HG02970 (cell line): ENCODE measurements at regions not wholly inside any gene's neighbourhood (a gene's known extent, or its start where the extent isn't known, plus 50 kb on each side); places are given as distances from the start of the nearest gene placed in this dataset.

Experiments used
- ATAC-seq: cut with Tn5 transposase; IDR thresholded peaks from one replicate; pipeline ENCODE4 v1.9.1; 2021; ENCODE audit warnings: mild to moderate bottlenecking, moderate library complexity, moderate number of reproducible peaks; ENCODE audit not compliant: unreplicated experiment, low FRiP score

DNA sequence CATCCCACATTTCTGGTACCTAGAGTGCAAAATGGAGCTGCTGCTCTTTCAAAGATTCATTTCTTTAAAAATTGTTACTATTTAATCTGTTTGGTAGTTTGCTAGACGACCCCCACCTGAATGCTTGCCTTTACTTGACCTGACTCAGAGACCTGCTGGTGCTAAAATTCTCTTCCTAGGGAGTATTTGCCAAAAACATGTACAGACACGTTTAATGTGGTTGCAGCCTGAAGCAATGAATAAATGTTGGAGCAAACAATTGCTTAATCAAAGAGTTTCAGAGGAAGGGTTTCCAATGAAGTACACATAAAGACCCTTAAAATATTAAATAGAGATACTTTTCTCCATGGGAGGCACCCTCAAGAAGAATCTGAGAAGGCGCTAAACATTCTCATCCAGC, 734.4 kb downstream of the CBLN2 start:
- no peak for ATAC-seq

DNA sequence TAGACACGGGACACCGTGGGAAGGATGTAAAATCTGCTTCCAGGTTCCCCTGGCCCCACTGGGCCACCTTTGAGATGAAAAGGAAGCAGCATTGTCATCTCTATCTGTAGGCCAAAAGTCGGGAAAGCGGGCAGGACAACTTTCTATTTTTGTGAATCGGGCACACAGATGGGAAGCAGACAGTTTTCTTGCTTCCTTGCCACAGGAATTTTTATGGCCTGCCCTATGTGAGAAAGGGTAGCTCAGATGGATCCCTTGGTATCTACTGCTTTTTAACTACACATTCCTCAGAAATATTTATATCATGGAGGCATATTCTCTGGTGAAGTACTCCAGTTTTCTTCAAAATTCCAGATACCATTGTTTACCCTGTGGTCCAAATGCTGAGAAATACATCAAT, 735.5 kb downstream of the CBLN2 start:
- ATAC-seq, result no peak

DNA sequence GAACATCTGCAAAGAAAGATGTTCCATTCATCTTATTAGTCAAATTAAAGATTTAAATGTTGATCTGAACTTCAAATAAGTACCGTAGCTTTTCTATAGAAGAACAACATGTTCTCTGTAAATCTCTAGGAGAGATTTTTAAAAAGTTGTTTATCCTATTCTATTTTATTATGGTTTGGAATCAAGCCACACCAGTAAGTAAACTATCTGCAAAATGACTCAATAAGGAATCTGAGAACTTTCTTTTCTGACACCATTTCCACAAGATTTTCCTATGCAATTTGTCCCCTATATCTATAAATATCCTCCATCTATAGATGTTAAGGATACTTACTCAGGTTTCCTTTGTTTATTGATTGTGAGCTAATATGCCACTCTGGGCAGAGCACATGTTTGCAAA, 736.6 kb downstream of the CBLN2 start:
- no peak for ATAC-seq

DNA sequence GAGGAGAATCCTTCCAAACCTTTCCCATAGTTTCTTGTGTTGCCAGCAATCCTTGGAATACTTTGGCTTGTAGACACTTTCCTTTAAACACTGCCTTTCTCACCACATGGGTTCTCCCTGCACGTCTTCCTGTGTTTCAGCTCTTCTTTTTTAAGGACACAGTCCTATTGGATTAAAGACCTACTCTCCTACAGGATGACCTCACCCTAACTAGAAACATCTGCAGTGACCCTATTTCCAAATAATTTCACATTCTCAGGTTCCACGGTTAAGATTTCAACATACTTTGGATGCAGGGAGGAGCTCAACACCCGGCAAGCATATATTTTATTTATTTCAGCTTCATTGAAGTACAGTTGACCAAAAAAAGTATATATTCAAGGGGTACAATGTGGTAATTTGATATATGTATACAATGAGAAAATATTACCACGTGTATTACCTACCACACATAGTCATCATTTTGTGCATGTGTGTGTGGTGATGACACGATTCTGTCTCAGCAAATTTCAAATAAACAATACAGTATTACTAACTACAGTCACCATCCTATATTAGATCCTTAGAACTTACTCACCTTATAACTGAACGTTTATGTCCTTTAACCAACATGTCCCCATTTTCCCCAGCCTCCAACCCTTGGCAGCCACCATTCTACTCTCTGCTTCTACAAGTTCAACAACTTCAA, 745.0 kb downstream of the CBLN2 start:
- ATAC-seq, result no peak

DNA sequence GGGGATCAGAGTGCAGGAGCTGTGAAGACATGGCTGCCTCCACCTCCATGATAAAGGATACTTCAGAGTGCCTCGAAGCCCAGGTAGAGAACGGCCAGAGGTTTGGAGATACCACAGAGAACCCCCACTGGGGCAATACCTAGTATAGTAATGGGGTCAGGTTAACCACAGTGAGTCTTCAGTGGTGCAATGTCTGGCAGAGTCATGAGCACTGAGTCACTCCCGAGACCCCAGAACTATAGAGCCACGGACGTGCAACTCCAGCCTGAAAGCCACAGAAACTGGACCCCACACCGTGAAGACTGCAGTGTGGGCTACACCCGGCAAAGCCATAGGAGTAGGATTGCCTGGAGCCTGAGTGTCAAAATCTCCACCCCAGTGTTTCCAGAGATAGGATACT, 746.6 kb downstream of the CBLN2 start:
- ATAC-seq, result no peak

DNA sequence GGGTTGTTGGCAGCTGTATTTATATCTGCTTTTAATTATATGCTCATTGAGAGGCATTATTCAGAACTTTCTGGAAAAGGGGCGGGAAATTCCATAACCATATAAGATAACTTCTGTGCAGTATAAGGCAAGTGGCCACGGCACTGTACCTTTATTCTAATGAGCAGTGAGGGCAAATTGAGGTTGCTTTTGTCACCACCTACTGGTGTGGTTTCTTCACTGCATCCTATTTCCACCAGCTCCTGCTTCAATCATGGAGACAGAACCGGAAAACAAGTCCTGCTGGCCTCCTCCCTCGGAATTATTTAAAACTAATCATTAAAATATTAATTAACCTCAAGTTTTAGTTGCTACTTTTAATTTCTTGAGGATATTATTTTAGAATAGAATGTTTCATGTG, 759.4 kb downstream of the CBLN2 start:
- no peak for ATAC-seq

DNA sequence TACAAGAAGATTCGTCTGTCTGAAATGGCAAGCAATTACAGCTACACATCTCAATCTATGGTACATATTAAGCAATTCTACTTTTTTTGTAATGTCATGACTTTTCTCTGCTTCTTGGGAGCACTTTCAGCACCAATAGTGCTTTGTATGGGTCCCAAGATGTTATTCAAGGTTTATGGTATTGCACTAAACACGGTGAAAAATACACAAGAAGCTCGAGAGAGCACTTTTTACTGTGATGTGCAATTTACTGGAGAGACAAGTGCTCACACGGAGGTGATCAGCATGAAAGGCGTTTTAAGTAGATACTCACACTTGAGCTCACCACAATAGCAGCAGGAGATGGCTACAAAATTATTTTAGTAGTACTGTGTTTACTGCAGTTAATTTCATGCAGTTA, 783.6 kb downstream of the CBLN2 start:
- no peak for ATAC-seq

DNA sequence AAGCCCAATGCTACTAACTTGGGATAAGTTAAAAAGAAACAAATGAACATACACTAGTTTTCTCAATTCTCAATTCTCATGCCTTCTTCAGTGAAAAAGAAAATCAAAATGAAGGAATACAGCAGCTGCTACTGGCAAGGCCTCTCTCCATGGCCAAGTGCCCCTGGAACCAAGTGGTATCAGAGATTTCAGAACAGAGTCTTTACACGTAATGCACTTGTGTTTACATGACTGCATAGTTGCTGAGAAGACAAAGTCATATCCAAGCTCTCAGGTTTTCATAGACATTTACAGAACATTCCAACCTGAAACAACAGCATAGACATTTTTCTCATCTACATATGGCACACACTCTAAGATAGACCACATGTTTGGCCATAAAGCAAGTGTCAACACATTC, 789.9 kb downstream of the CBLN2 start:
- ATAC-seq, result no peak

DNA sequence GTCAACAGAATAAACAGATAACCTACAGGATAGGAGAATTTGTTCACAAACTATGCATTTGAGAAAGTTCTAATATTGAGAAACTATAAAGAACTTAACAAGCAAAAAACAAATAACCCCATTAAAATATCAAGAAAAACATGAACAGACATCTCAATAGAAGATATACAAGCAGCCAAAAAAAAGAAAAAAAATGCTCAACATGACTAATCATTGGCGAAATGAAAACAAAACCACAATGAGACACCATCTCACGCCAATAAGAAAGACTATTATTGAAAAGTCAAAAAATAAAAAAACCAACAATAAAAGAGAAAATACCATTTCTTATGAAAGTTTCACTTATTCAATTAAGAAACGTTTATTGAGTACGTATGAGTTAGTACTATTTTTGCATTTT, 800.5 kb downstream of the CBLN2 start:
- no peak for ATAC-seq

DNA sequence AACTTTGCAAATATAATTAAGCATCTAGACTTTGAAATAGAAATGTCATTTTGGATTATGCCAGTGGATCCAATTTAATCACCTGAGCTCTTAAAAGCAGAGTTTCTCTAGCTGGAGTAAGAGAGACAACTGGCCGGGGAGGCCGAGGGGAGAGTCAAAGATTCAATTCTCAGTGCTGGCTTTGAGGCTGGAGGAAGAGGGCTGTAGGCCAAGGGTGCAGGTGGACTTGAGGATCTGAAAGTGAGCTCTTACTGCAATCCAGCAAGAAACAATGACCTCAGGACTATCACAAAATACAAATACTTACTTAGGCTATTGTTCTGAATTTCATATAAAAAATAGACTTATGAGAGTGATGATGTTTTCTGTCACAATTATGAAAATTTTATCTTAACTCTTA, 814.5 kb downstream of the CBLN2 start:
- no peak for ATAC-seq

DNA sequence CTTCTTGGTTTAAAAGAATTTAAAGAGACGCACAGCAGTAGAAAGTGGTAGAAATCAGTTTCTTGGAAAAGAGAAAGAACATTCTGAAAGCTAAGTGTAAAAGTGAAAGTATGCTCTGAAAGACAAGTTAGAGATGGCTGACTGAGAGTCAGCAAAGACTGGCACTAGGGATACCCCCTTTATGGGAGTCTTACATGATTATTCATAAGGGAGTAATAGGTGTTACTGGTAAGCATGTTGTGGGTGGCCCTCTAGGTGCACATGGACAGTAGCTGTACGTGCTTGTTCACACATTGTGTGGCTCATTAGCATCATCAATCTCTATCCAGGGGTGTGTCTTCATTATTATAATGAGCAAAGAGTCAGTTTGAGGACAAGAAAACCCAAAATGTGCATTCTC, 816.2 kb downstream of the CBLN2 start:
- no peak for ATAC-seq

DNA sequence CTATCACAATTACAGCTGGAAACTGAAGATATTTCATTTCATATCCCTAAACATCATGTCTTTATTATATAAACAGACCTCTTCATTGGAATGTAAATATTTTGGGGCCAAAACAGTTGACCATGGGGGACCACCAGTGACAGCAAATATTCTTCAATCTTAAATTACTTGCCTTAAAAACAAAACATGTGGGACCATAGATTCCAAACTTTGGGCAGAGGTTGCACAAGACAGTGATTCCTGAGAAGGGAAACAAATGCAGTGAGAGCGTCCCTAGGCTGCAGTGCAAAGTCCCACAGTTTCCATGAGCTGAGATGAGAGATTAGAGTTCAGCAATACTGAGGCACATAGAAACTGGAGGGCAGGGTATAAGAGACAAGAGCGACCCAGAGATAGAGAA, 818.9 kb downstream of the CBLN2 start:
- ATAC-seq, result no peak

DNA sequence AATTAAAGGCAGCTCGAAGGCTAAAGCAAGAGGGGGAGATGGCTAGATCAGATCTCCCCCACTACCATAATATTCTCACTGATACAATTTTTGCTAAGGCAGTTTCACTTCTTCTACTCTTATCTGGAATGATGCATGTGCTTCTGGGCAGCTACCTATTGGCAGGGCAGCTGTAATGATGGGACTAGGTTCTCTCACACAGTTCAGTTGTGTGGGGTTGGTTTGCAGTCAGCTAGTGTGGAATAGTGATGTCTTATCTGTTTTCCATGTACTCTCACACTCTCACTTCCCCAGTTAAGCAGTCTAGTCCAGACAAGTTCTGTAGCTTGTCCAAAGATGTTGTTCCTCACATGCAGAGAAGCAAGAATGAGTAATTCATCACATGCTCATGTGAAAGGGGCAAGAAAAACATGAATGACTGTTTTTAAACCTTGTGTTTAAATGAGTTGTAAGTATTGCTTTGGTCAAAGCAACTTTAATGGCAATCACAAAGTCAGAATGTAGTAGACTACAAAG, 836.1 kb downstream of the CBLN2 start:
- ATAC-seq, result no peak

DNA sequence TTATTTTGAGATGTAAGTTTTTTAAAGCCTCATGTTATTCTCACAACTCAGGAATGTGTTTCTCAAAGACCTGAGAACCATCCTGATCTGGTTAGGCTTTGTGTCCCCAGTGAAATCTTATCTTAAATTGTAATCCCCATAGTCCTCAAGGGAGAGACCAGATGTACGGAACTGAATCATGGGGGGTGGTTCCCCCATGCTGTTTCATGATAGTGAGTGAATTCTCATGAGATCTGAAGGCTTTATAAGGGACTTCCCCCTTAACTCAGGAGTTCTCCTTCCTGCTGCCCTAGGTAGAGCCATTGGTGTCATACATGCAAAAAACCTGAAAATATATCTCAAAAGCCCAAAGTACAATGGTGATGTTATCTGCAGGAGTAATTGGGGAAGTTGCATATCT, 836.7 kb downstream of the CBLN2 start:
- ATAC-seq, result no peak

DNA sequence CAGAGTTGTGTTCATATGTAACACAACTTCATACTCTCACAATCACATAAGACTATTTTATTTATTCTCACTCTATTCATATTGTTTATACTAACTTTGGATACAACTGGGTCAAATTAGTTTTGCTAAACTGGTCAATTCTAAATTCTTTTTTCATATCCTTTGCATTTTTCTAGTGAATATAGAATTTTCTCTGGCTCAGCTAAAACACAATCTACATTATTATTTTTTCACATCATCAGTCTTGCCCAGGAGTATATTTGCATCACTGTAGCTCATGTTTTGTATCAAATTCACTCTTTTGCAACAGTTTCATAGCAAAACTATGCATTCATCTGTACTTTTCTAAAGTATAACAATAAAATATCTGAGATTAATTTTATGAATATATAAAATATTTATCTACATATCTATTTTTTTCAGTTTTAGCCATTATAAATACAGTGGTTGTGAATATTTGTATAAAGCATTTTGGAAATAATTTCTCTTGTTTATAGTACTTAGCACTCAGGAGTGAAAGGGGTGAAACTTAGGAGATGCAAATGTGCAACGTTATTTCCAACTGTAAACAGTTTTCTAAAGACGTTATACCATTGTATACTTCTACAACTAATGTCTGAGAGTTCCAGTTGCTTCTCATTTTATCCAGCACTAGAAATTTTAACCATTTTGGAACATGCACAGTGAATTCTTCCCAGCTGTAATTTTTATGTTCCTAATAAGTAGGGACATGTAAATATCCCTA, 854.6 kb downstream of the CBLN2 start:
- no peak for ATAC-seq

DNA sequence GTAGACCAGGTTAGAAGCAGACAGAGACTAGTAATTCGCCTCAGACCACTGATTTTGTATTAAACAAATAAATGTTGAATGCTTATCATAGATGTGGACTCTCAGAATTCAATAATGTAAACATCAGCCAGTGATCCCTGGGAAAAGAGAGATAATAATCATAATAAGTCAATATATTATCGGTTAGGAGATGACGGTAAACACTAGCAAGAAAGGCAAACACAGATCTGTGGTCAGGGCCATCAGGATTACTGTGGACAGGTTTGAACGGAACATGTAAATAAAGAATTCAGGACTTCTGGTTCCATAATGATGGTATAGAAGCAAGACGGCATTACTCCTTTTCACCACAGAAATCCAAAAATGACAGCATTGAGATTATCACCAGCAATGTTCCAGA, 861.6 kb downstream of the CBLN2 start:
- ATAC-seq, result no peak

DNA sequence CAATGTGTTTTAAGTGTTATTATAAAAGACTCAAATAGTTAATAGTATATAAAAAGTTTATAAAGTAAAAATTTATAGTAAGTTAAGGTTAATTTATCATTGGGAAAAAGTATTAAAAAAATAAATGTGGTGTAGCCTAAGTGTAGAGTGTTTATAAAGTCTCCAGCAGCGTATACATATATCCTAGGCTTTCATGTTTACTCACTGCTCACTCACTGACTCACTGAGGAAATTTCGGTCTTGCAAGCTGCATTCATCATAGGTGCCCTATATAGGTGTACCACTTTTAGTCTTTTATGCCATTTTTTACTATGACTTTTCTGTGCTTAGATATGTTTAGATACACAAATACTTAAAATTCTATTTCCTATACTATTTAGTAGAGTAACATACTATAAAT, 866.0 kb downstream of the CBLN2 start:
- no peak for ATAC-seq

DNA sequence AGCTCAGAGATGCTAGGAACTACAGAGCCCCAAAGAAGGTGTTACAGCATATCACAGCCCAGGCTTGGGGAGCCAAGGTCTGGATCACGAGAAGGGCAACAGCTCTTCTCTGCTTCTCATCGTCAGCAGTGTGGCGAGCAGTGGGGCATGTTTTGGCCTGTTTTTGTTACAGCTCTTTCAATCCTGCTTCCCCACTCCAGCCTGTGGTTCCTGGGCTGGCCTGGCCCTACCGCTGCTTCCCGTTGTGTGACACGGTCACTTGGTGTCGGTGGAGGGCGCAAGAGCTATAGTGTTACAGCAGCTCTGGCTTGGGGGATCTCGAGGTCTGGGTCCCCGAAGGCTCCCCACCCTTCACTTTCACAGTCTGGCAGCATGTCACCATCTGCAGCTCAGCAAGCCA, 870.2 kb downstream of the CBLN2 start:
- ATAC-seq, result no peak

DNA sequence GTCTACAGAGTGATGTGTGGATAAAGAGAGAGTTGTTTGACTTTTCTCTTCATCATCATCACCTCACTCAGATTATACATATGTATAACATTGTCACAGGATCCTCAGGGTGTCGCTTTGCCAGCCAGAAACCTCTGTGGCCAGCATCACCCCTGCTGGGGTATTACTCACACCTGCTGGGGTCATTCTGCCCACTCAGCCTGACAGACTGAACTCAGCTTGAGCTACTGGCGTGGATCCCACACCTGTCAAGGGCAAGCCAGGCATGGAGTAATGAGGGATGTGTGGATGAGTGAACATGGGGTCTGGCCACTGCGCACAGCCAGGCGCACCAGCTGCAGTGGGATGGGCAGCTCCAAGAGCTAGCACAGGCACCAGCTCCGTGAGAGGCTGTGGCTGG, 870.6 kb downstream of the CBLN2 start:
- no peak for ATAC-seq

DNA sequence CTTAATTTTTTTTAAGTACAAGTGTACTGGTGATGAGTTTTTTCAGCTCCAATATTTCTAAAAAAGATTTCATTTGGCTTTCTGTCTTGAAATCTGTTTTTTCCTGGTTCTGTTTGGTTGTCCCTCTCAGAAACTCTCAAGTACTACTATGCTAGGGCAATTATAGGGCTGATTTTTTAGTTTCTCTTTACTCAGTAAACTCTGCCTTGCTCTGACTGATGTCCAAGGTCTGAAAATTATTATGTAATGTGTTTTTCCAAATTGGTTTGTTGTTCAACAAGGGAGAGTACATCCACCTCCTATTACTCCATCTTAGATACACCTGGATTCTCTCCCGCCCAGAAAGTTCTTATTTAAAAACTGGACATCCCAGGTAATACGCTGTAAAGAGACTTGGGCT, 877.7 kb downstream of the CBLN2 start:
- no peak for ATAC-seq

DNA sequence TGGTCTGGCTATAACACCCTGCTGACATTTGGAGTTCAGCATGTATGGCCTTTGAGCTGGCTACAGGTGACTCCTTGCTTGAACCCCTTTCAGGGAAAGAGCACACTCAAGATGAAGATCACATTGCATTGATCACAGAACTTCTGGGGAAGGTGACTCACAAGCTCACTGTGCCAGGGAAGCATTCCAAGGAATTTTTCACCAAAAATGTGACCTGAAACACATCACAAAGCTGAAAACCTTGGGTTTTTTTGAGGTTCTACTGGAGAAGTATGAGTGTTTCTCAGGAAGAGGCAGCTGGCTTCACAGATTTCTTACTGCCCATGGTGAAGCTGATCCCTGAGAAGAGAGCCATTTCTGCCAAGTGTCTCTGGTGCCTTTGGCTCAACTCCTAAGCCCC, 879.0 kb downstream of the CBLN2 start:
- no peak for ATAC-seq

DNA sequence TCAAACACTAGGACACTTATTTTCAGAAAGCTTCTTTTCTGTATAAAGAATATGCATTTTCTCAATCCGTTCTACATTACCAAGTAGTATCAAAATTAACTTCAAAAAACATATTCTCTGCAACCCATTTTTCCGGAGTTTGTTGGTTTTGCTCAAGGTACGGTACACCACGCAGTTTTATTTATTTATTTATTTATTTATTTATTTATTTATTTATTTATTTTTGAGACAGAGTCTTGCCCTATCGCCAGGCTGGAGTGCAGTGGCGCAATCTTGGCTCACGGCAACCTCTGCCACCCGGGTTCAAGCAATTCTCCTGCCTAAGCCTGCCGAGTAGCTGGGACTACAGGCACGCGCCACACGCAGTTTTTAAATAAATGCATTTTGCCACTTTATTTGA, 900.3 kb downstream of the CBLN2 start:
- no peak for ATAC-seq
